CD4-positive, alpha-beta T cell treated with Interleukin-17A for 1 hour (primary cell): ENCODE measurements at regions not wholly inside any gene's neighbourhood (a gene's known extent, or its start where the extent isn't known, plus 50 kb on each side); places are given as distances from the start of the nearest gene placed in this dataset.
"Not testable (repeated sequence)": the region's sequence is repeated elsewhere in the genome, so short reads cannot be mapped to it uniquely, and the experiment has no call there.

Source experiments
- DNase-seq: peaks from one replicate; pipeline ENCODE4 v3.0.0-alpha.2; 2020

GRCh38 chrX:56343219-56343618 is 111.1 kb downstream of the KLF8 start:
- peak; percentile 3 for DNase-seq

DNA sequence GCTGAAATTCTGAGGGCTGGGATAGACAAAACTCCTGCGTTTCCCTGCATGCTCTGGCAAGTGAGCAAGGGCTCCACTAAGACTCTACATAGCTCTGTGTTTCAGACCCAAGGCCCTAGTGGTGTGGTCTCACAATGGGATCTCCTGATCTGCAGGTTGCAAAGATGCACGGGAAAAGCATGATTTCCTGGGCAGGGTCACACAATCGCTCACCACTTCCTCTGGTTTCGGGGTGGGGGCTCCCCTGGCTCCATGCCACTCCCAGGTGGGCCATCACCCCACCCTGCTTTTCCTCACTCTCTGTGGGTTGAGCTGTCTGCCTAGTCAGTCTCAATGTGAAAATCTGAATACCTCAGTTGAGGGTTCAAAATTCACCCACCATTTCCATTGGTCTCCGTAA is 111.5 kb downstream of the KLF8 start:
- DNase-seq: peak; percentile 19

GRCh38 chrX:56358145-56358544 is 126.0 kb downstream of the KLF8 start:
- DNase-seq: not testable (repeated sequence)

DNA sequence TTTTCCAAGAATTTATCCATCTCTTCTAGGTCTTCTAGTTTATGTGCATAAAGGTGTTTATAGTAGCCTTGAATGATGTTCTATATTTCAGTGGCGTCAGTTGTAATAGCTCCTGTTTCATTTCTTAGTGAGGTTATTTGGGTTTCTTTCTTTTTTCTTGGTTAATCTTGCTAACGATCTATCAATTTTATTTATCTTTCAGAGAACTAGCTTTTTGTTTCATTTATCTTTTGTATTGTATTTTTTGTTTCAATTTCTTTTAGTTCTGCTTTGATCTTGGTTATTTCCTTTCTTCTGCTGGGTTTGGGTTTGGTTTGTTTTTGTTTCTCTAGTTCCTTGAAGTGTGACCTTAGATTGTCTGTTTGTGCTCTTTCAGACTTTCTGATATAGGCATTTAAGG is 133.0 kb downstream of the KLF8 start:
- DNase-seq: peak; percentile 32

DNA sequence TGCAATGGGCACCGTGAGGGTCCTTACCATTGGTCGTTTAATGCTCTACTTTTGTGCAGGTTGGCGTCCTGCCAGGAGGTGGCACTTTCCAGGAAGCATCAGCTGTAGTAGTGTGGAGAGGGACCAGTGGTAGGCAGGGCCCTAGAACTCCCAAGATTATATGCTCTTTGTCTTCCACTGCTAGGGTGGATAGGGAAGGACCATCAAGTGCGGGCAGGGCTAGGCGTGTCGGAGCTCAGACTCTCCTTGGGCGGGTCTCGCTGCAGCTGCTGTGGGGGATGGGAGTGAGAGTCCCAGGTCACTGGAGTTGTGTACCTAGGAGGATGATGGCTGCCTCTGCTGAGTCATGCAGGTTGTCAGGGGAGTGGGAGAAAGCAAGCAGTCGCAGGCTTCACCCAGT is 134.7 kb downstream of the KLF8 start:
- DNase-seq: no peak

DNA sequence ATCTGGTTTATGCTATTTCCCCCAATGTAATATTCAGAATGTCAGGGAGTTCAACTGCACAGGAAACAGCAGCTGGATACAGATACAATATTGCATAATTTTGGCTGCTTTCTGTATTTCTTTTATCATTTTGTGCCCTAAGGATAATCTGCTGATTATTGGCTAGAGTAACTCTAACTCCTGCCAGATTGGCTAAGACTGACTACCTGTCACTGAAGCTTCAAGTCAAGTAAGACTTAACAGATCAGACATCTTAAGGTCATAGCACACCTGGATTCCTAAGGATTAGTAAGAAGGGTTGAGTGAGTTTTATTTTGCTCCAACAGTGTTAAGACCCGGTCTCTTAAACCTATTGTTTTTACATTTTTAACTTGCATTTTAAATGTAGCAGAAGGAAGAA is 136.8 kb downstream of the KLF8 start:
- no peak for DNase-seq

GRCh38 chrX:56379984-56380780 is 148.0 kb downstream of the KLF8 start:
- DNase-seq: not testable (repeated sequence)

DNA sequence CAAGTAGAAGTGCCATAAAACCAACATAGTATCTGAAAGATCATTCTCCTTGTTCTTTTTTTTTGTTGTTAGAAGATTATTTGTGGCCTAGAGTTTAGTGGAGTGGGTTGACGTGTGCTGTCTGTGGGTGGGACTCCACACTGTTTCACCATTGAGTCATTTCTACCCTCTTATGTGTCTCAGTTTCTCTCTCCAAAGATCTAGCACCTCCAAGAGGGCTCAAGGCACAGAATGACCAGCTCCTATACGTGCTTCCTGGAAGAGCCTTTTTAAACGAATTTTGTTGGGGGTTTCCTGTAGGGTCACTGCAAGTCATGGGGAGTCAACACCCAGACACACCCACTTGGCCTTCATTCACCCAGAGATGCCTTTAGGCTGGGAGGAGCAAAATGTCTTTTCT is 150.1 kb downstream of the KLF8 start:
- DNase-seq: no peak

GRCh38 chrX:56385336-56385735 is 153.2 kb downstream of the KLF8 start:
- DNase-seq: peak; percentile 36

- DNase-seq: no peak
Observed at GRCh38 chrX:56385960-56386359, 153.8 kb downstream of the KLF8 start.

GRCh38 chrX:56397636-56398035 is 165.5 kb downstream of the KLF8 start:
- no peak for DNase-seq

DNA sequence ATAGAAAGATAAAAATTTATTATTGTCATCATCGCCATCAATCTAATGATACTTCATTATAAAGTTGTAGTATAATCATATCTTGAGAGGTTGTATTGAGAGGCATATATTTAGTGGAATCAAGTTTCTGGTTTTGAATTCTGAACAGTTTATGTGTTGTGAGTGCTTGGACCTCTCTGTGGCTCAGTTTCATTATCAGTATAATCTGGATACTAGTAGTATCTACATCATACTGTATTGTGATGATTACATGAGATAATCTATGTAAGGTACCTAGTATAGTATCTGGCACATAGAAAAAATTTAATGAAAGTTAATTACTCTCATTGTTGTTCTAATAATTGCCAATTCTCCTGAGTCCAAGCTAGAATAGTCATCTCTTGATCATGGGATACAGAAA is 161.2 kb upstream of the UBQLN2 start:
- no peak for DNase-seq

GRCh38 chrX:56429581-56429980 is 133.8 kb upstream of the UBQLN2 start:
- no peak for DNase-seq

GRCh38 chrX:56451981-56452380 is 111.4 kb upstream of the UBQLN2 start:
- not testable (repeated sequence) for DNase-seq

GRCh38 chrX:56462389-56462788 is 101.0 kb upstream of the UBQLN2 start:
- no peak for DNase-seq

GRCh38 chrX:56468441-56468840 is 95.0 kb upstream of the UBQLN2 start:
- DNase-seq: no peak

- DNase-seq: peak; percentile 1
Observed at GRCh38 chrX:56494923-56495322, 68.5 kb upstream of the UBQLN2 start.

- DNase-seq: no peak
Observed at GRCh38 chrX:56498756-56499155, 64.7 kb upstream of the UBQLN2 start.

DNA sequence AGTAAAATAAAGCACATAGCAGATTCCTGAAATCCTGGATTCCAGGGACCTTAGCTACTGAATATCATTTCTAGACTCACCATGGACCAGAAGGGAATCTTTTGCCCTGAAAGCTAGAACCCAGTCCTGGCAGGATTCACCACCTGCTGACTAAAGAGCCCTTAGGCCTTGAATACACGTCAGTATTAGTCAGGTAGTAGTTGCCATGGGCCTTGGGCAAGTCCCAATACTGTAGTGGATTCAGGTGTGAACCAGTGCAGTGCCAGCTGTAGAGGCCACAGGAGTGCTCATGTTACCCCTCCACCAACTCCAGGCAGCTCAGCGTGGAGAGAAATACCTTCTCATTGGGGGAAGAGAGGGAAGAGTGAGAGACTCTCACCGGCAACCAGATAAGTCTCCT is 64.1 kb upstream of the UBQLN2 start:
- no peak for DNase-seq

GRCh38 chrX:56503941-56504673 is 59.3 kb upstream of the UBQLN2 start:
- no peak for DNase-seq

DNA sequence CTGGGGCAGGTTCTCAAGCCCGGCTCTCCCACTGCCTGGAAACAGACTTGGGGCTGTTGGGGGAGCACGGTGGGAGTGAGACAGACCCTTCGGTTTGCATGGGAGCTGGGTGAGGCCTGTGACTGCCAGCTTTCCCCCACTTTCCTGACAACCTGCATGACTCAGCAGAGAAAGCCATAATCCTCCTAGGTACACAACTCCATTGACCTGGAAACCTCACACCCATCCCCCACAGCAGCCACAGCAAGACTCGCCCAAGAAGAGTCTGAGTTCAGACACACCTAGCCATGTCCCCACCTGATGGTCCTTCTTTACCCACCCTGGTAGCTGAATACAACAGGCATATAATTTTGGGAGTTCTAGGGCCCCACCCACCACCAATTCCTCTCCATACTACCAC is 57.6 kb upstream of the UBQLN2 start:
- no peak for DNase-seq
